T-helper 2 cell (primary cell): ENCODE measurements at regions not wholly inside any gene's neighbourhood (a gene's known extent, or its start where the extent isn't known, plus 50 kb on each side); places are given as distances from the start of the nearest gene placed in this dataset.

Source experiments
- DNase-seq, 5 experiments: peaks; one replicate each; pipeline versions ENCODE4 v3.0.0 to v3.0.0-alpha.2; 2012 to 2022

DNA sequence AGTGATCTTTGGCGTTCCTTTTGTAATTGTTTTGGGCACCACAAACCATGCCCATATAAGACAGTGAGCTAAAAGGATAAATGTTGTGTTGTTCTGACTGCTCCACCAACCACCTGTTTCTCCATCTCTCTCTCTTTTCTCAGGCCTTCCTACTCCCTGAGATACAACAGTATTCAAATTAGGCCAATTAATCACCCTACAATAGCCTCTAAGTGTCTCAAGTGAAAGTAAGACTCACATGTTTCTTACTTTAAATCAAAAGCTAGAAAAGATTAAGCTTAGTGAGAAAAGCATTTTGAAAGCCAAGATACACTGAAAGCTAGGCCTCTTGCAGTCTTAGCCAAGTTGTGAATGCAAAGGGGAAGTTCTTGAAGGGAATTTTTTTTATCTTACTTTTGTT is 268.8 kb upstream of the NREP start:
- DNase-seq: no peak

GRCh38 chr5:112024769-112025168 is 267.8 kb upstream of the NREP start:
- DNase-seq: no peak

DNA sequence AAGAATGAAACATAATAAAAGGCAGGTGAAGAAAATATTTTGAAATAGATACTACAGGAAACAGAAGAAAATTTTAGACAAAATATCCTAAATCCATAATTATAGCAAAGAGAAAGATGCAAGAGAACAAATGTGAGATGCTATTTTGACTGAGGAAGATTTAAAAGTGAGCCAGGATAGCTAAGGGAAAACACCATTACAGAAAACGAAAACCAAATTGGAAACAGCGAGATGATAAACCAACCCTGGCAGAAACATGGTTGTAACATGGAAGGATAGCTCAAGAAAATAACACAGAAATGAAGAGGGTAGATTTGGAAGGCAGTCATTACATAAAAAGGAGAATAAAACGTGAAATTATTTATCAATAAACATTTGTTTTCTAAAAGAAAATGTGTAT is 267.2 kb upstream of the NREP start:
- no peak for DNase-seq

DNA sequence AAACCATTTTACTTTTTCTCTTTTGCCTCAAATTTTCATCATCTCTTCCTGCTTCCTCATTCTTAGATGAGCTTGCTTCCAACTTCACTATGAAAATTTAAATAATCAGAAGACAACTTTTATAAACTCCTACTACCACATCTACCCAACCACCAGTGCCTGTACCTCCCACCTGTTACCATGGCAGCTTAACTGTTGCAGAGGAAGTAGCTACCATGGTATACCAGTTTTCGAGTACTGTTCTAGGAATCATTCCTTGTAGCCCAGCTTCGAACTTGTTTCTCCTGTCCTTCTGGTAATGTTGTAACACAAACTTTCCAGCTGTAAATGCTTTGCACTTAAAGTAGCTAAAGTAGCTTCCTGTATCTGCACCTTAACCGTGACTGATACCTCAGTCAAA is 266.8 kb upstream of the NREP start:
- no peak for DNase-seq

GRCh38 chr5:112018846-112019245 is 261.9 kb upstream of the NREP start:
- no peak for DNase-seq

DNA sequence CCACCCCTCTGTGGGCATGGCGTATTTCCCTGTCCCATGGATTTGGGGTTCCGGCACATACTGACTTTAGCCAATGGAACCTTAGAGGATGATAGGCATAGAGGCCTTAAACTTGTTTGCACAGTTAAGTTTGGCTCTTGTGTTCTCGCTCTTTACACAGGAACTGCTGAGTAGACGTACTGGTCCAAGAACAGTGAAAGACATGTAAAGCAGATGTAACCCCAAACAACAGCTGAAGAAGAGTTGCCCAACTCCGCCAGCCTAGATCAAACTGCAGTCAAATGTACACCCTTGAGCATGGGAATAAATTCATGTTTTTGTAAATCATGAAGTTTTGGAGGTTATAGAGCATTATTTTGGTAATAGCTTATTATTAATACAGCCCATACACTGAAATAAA is 260.0 kb upstream of the NREP start:
- no peak for DNase-seq

DNA sequence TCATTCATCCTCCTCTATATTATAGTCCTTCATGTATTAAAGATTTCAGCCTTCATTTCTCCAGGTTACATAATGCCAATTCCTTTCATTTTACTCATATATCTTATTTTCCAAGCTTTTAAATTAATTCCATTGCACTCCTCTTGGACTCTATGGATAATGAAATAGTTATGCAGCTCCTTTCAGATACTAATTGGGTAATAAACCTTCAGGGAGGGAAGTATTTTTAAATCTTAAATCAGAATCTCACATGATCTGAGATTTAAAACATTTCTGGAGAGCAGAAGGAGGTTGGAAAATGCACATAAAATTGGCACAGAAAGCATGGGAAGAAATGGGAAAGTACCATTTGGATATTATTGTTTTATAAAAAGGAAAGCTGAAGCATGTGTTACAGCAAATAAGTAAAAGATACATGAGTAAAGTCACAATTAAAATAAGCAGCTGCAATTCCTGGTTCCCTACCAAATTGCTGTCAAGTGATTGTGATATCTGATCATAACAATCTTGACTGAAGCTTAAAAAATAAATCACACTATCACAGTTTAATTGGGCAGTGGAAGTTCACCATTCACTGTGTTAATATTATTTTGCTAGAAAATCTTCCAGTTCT is 257.9 kb upstream of the NREP start:
- DNase-seq: no peak

DNA sequence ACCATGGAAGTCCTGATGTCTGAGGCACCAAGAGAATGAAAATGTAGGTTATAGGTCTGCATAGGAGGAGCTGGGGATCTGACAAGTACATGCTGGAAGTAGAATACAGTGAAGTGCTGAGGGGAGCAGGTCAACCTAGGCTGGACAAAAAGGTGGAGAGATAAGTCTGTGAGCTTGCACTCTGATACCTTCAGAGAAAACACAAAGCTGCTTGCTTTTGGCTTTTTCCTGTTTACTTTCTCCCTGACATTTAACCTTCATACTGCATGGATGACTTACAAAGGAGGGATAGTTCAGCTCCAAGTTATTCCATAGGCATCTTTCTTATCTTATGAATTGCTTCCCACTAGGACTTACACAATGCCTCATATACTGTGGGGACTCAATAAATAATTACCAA is 256.7 kb upstream of the NREP start:
- no peak for DNase-seq

GRCh38 chr5:112012104-112012503 is 255.1 kb upstream of the NREP start:
- no peak for DNase-seq

GRCh38 chr5:112010475-112010874 is 253.5 kb upstream of the NREP start:
- DNase-seq: no peak

DNA sequence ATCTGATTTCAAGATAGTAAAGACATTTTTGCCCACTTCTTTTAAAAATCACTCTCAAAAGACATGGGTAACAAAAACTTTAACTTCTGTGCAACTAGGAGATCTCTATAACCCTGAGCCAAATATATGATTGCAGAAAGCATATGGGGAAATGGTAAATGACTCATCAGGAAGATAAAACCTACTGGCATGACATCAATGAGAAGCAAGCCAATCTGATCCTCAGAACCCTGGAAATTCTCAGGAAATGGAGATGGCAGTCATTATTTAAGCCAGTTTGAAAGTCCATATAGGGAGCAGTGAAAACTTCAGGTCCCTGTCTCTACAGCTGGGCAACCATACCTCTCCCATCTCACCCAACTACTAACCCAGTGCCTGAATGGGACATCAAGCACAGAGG is 249.7 kb upstream of the NREP start:
- DNase-seq: no peak

DNA sequence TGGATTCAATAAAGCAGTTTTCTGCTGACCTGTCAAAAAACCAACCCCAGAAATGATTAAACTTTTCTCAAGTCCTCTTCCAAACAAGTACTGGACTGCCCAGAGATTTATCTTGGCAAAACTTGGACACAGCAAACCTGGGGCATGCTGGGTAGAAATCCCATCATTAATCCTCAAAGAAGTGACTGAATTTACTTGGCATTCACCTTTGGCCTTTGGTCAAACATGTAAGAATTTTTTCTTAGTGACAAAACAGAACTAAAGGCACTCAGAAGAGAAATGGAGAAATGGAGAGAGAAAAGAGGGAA is 248.6 kb upstream of the NREP start:
- no peak for DNase-seq

GRCh38 chr5:112004867-112005622 is 248.1 kb upstream of the NREP start:
- no peak for DNase-seq

GRCh38 chr5:112002376-112002775 is 245.4 kb upstream of the NREP start:
- no peak for DNase-seq

DNA sequence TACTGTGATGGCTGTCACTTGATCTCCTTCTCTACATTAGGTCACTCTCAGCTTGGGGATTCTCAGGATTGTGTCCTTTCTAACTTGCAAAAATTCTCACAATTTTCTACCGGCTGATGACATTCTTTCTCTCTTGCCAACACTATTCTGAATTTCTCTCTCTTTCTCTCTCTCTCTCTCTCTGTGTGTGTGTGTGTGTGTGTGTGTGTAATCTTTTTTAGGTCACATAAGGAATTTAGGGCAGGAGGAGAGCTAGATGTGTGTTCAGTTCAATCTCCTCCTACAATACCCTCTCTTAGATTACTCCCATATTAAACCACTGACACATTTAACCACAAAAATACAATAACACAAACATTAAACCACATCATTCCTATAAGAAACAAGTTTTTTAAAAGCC is 242.3 kb upstream of the NREP start:
- DNase-seq: no peak

DNA sequence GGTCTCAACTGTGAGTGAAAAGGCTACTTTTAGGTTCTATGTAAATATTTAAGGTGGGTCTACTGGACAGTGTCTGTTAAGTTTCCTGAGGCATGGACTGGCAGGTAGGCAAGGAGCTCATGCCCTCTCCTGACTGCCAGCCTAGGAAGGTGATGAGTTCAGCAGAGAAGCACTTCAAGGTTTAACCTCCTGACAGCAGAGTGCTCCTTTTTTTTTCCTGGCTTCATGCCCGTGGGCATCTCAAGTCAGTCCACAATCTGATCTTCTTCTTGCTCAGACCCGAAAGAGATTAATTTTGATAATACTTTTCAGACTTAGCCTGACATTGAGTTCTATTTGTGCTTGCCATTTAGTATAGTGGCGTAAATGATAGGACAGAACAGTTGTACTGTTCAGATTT is 241.9 kb upstream of the NREP start:
- no peak for DNase-seq

DNA sequence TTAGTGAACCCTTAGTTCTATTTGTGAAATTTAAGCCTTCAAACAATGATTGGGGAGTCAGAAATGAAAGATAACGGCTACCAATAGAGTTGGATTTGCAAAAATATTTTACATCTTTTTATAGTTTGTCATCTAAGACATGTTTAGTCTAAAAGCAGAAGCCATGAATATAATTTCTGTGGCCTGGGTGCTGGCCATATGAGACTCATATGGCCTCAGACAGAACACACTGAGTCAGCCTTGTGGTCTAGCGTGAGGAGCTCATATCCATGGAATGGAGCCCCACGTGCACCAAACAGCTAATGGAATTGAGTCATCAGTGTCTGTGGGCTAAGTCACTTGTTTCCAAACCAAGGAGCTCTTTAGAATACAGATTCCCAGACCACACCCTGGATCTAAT is 240.7 kb upstream of the NREP start:
- DNase-seq: no peak

DNA sequence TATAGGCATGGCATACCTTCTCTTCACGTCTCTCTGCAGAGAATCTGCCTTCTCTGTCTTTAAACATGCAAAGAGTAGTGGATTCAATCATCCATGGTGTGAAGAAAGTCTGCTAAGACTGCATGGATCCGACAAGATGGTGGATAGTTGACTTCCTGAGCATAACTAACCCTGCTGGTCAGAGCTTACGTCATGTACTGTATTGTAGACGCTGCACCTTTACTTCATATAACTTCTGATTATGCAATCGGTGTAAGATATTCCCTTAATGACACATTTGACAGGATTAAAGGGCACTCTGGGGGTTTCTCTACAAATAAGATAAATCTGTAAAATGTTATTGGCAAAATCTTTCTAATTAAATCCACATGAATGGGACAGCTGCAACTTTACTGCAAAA is 240.3 kb upstream of the NREP start:
- no peak for DNase-seq

DNA sequence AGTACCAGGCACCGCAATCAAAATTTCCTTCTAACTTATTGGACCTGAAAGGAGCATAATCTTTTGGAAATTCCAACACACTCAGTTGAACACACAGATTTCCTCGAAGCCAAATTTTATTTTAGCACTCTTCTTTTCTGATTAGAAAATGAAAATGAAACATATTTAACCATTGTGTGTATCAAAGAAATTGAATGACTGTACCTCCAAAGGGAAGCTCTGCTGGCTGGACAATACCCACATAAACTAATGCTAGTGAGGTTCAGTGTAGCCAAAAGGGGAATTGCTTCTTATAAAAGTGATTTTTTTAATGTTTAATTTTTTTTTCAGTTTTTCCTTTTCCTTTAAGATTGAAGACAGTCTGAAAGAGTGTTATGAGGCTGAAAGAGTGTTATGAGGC is 239.6 kb upstream of the NREP start:
- DNase-seq: no peak

- no peak for DNase-seq
These were observed 238.7 kb upstream of the NREP start for GRCh38 chr5:111995701-111996100.

DNA sequence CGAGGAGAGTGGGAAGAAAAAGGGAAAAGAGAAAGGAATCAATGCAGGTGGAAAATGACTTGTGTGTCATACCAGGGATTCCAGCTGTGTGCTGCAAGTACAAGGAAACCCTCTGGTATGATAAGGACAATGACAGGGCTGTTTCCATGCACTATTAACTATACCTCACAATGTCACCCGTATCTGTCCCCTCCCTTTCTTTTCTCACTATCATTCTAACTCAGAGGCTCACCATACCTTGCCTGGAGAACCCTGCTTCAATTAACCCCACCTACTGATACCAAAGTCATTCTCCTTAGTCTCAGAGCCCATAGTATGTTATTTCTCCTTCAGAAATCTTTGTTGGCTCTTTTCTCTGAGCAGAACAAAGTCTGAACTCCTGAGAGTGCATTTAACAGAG is 236.2 kb upstream of the NREP start:
- no peak for DNase-seq

DNA sequence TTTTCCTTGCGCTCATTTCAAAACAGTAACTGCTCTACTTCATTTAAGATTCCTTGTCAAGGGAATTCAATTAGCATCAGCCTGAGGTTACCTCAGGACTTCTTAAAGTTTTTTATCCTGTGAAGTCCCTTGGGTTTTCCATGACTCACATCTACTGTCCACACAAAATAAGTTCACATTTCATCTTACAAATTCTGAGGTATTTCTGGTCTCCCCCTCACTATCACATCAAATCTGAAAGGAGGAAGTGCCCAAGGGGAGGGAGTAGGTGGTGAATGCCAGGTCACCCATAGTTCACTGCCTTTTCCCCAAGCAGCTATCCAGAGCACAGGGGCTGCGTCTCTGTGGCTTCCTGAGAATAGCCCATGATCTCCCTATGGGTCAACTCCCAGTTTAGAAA is 227.1 kb upstream of the NREP start:
- no peak for DNase-seq

- no peak for DNase-seq
These were observed 226.5 kb upstream of the NREP start for GRCh38 chr5:111983459-111983858.

DNA sequence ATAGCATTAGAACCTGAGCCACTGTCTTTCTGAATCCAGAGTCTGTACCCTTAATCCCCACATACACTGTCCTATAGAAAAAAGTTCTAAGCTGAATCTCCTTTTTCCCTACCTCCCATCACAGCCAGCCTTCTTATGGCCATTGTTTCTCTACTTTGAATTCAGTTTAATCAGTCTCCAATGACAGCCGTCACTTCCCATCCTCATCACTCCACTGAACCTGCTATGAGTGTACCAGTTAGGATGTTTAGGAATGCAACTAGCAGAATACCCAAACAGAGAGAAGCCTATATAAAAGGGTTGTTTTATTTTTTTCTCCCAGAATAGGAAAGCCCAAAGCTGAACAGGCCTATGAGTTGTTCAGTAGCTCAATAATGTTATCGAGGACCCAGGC is 220.4 kb upstream of the NREP start:
- no peak for DNase-seq
